ENCODE measurements at regions not wholly inside any gene's neighbourhood (a gene's known extent, or its start where the extent isn't known, plus 50 kb on each side); places are given as distances from the start of the nearest gene placed in this dataset.

GRCh38 chr4:38315286-38315685, 348.7 kb upstream of the KLF3 start:
- no peak for TF ChIP-seq ZNF274 (IDR thresholded peaks at IDR 0.05; ENCODE audit: low read depth, low read length)
- TF ChIP-seq YY1 (IDR thresholded peaks at IDR 0.05; ENCODE audit: insufficient read depth, insufficient read length): no peak
- no peak for TF ChIP-seq SUZ12 (IDR thresholded peaks at IDR 0.05; ENCODE audit: extremely low read depth, insufficient read depth, insufficient read length)
